GM12878 (cell line): ENCODE measurements at regions not wholly inside any gene's neighbourhood (a gene's known extent, or its start where the extent isn't known, plus 50 kb on each side); places are given as distances from the start of the nearest gene placed in this dataset.

Source experiments
- ATAC-seq: fragments of 200-7000 bp; cut with Tn5 transposase; 3 replicates; pipeline ENCODE4 v1.9.1; 2020; ENCODE audit warnings: mild to moderate bottlenecking, moderate library complexity
- BruUV-seq: library from RNA; stranded (reverse); fragments of 400-500 nt; replicated peaks from 2 replicates; lab custom pipeline; 2021; lab: Mats Ljungman, UMichigan
- CTCF ChIA-PET: fragments of 300-600 bp; sonication (Branson Sonifier 250); formaldehyde crosslinking; extraction: SDS; loops from one replicate; lab custom pipeline; 2021; ENCODE audit warnings: inconsistent platforms; lab: Yijun Ruan, JAX
- POLR2A ChIA-PET: fragments of 350-600 bp; formaldehyde crosslinking; extraction: SDS; loops from one replicate; lab custom pipeline; 2021; ENCODE audit warnings: inconsistent platforms; lab: Charles Lee
- RAD21 ChIA-PET: fragments of 300-600 bp; sonication (Branson Sonifier 250); formaldehyde crosslinking; loops from one replicate; lab custom pipeline; 2023; ENCODE audit warnings: antibody characterized with exemption; ENCODE audit not compliant: unreplicated experiment; lab: Charles Lee
- SMC1A ChIA-PET: fragments of 300-600 bp; sonication (Branson Sonifier 250); formaldehyde crosslinking; loops from one replicate; lab custom pipeline; 2023; ENCODE audit not compliant: unreplicated experiment, uncharacterized antibody; lab: Charles Lee
- DNase-seq: peaks from one replicate; pipeline ENCODE4 v3.0.0-alpha.2; 2011; ENCODE audit warnings: low read depth, low spot score
- FAIRE-seq: peaks from 3 replicates; lab custom pipeline; 2011; peaks lifted over from hg19 to GRCh38; lab: Jason Lieb, UNC
- H2AFZ ChIP-seq: 2 replicates; pipeline ENCODE4 v1.6.0; 2011; ENCODE audit warnings: low read depth, low read length, control low read depth; ENCODE audit not compliant: control insufficient read depth
- H3K27ac ChIP-seq: 2 replicates; pipeline ENCODE4 v1.5.1; 2011; ENCODE audit warnings: control low read depth; ENCODE audit not compliant: control insufficient read depth, insufficient read depth
- H3K27me3 ChIP-seq, 2 experiments: replicated peaks in 1 of 2; 2 replicates each; pipeline versions ENCODE4 v1.6.0 to v1.6.1; 2011; ENCODE audit warnings: low read length in 1 of 2; ENCODE audit not compliant: control insufficient read depth in 2 of 2, insufficient read depth in 2 of 2
- H3K36me3 ChIP-seq, 2 experiments: 2 replicates each; pipeline ENCODE4 v1.5.1; 2011; ENCODE audit warnings: low read length in 1 of 2; ENCODE audit not compliant: control insufficient read depth in 2 of 2, insufficient read depth in 2 of 2
- H3K4me1 ChIP-seq: 2 replicates; pipeline ENCODE4 v1.6.1; 2011; ENCODE audit warnings: mild to moderate bottlenecking, low read length, moderate library complexity, mixed read lengths; ENCODE audit not compliant: control insufficient read depth, insufficient read depth
- H3K4me2 ChIP-seq: 2 replicates; pipeline ENCODE4 v1.6.0; 2011; ENCODE audit warnings: control low read depth; ENCODE audit not compliant: control insufficient read depth, insufficient read depth
- H3K4me3 ChIP-seq: fragments of 200-600 bp; sonication (generic); 2 replicates; pipeline ENCODE4 v1.5.1; 2016
- H3K79me2 ChIP-seq: 2 replicates; pipeline ENCODE4 v1.6.0; 2011; ENCODE audit warnings: low read length; ENCODE audit not compliant: control insufficient read depth, insufficient read depth
- H3K9ac ChIP-seq: 2 replicates; pipeline ENCODE4 v1.8.0; 2011; ENCODE audit warnings: low read length, control low read depth, mixed read lengths; ENCODE audit not compliant: control insufficient read depth, insufficient read depth
- H3K9me3 ChIP-seq: replicated peaks from 3 replicates; pipeline ENCODE4 v1.5.1; 2011; ENCODE audit warnings: mild to moderate bottlenecking, low read length; ENCODE audit not compliant: control insufficient read depth, insufficient read depth
- H4K20me1 ChIP-seq: 2 replicates; pipeline ENCODE4 v1.6.0; 2011; ENCODE audit not compliant: control insufficient read depth, insufficient read depth
- EP300 ChIP-seq, 2 experiments: fragments of 150-350 bp in 1 of 2; IDR thresholded peaks; 2 replicates each; pipeline ENCODE4 v1.6.1; 2011 to 2012; ENCODE audit warnings: low read depth in 2 of 2, low read length in 2 of 2, borderline replicate concordance in 1 of 2, improper control_type of control experiment in 1 of 2, inconsistent platforms in 1 of 2; ENCODE audit not compliant: control insufficient read depth in 1 of 2
- ESRRA ChIP-seq: IDR thresholded peaks from 2 replicates; pipeline ENCODE4 v1.6.1; 2012; ENCODE audit warnings: mild to moderate bottlenecking, low read length, improper control_type of control experiment
- NFYB ChIP-seq: IDR thresholded peaks from 2 replicates; pipeline ENCODE4 v1.6.1; 2011; ENCODE audit warnings: low read depth, mild to moderate bottlenecking, low read length, improper control_type of control experiment, moderate library complexity; ENCODE audit not compliant: insufficient read depth
- RCOR1 ChIP-seq: conservative IDR thresholded peaks from 2 replicates; pipeline ENCODE4 v1.6.1; 2012; ENCODE audit warnings: low read depth, low read length, improper control_type of control experiment
- ZZZ3 ChIP-seq: IDR thresholded peaks from 2 replicates; pipeline ENCODE4 v1.6.1; 2011; ENCODE audit warnings: low read depth; ENCODE audit not compliant: control insufficient read depth, insufficient read length
- WGBS: methylation state at CpG from one replicate; pipeline ENCODE4 v1.1.6; 2016; ENCODE audit warnings: low lambda C conversion rate; ENCODE audit not compliant: insufficient replicate concordance, insufficient coverage; ENCODE audit errors: missing lambda C conversion rate; 5-methylcytosine and 5-hydroxymethylcytosine counted together
- in situ Hi-C: fragments of 300-500 bp; cut with MboI; formaldehyde crosslinking; loops from 9 replicates; pipeline ENCODE4 v1.14.3; 2018; ENCODE audit warnings: mixed read lengths
- intact Hi-C: fragments of 100-400 bp; cut with micrococcal nuclease; formaldehyde crosslinking; loops from one replicate; pipeline ENCODE4 v1.14.2; 2022; ENCODE audit not compliant: unreplicated experiment
- TF ChIP-seq, protein P1 (sequence below): fragments of 450-650 bp; IDR thresholded peaks from 2 replicates; pipeline ENCODE4 v1.6.1; 2017; ENCODE audit warnings: mild to moderate bottlenecking

DNA sequence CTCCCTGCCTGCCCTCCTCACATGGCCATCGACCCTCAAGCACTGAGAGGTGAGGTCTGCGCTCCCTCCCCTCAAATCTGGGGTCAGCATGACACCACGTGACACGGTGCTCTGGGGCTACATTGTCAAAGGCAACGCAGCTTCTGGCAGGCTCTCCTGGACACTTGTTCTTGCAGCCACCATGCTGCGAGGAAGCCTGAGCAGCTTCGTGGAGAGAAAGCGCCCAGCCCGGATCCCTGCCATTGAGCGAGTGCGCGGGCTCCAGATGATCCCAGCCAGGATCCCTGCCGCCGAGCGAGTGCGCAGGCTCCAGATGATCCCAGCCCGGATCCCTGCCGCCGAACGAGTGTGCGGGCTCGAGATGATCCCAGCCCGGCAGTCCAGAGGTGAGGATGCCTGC is 70.9 kb upstream of the METRNL start:
- CTCF ChIA-PET, result no interaction called here
- no peak overlapping the region for H2AFZ ChIP-seq
- no peaks in the 10 kb centered on the region for H3K27me3 ChIP-seq
- 81% methylated on average over 23 of the region's 23 CpGs for WGBS
- H3K27ac ChIP-seq, result no peak overlapping the region
- peaks cover 0 to 2% of the 10 kb centered on the region in 2 experiments; a peak in 2 of 4 replicates for H3K36me3 ChIP-seq
- in situ Hi-C loops (no loop called here), intact Hi-C loops (no loop called here)
- H3K4me3 ChIP-seq, result no peak overlapping the region
- no peak for FAIRE-seq
- no peaks in the 10 kb centered on the region; the same call in 2 of the 3 replicates for H3K9me3 ChIP-seq
- POLR2A ChIA-PET, result no interaction called here
- no peak for DNase-seq
- no TSS peak for BruUV-seq
- RAD21 ChIA-PET, result no interaction called here
- H4K20me1 ChIP-seq, result no peaks in the 10 kb centered on the region; the same call in 1 of the 2 replicates
- ATAC-seq, result no peak
- no peaks in the 10 kb centered on the region for H3K4me1 ChIP-seq
- H3K4me2 ChIP-seq, result no peak overlapping the region
- TF ChIP-seq EP300 (IDR thresholded peaks at IDR 0.05; ENCODE audit: borderline replicate concordance in 1 of 2, control insufficient read depth in 1 of 2, low read depth in 2 of 2, low read length in 2 of 2) (no peak), NFYB (no peak), ZZZ3 (no peak), ESRRA (no peak), RCOR1 (no peak)
- TF ChIP-seq, protein P1, sequence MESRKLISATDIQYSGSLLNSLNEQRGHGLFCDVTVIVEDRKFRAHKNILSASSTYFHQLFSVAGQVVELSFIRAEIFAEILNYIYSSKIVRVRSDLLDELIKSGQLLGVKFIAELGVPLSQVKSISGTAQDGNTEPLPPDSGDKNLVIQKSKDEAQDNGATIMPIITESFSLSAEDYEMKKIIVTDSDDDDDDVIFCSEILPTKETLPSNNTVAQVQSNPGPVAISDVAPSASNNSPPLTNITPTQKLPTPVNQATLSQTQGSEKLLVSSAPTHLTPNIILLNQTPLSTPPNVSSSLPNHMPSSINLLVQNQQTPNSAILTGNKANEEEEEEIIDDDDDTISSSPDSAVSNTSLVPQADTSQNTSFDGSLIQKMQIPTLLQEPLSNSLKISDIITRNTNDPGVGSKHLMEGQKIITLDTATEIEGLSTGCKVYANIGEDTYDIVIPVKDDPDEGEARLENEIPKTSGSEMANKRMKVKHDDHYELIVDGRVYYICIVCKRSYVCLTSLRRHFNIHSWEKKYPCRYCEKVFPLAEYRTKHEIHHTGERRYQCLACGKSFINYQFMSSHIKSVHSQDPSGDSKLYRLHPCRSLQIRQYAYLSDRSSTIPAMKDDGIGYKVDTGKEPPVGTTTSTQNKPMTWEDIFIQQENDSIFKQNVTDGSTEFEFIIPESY, result no peak
- H3K79me2 ChIP-seq, result no peaks in the 10 kb centered on the region
- no peak overlapping the region for H3K9ac ChIP-seq
- SMC1A ChIA-PET, result no interaction called here
